Fibroblast of skin of right biceps (primary cell): ENCODE measurements at regions not wholly inside any gene's neighbourhood (a gene's known extent, or its start where the extent isn't known, plus 50 kb on each side); places are given as distances from the start of the nearest gene placed in this dataset.

Experiments used
- DNase-seq: peaks from one replicate; pipeline ENCODE4 v3.0.0-alpha.2; 2013

DNA sequence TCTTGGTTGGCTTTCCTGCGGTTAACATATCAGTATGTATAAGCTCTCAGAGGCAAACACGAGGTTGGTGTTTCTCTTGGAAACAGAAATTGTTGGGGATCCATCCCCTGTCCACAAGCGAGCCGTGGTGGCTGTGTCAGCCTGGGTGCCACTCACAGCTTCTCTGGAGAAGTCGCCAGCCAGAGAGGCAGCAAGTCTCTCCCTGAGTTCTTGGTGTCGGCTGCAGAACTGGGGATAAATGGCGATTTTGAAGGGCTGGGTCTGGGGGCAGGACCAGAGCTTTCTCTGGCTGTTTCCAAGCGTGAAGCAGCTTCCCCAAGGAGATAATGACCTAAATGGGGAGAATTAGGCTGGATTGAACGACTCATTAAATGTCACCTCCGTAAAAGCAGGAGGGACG is 335.3 kb downstream of the GLRX3 start:
- no peak for DNase-seq

DNA sequence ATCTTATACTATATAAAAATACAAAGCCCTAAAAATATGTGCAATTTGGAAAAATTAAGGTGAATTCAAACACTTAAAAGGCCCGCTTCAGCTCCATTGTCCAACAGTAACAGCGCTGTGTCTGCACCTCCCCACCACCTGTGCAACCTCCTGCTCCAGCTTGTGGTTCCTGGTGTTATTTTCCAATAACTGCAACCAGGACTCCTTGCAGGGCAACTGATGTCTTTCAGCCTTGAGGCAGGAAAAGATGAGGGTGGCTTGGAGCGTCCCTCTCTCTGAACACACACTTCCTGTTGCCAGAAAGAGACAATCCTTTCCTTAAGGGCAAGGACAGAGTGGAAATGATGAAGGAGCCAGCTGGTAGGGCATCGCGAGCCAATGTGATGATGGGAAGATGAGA is 336.0 kb downstream of the GLRX3 start:
- no peak for DNase-seq

DNA sequence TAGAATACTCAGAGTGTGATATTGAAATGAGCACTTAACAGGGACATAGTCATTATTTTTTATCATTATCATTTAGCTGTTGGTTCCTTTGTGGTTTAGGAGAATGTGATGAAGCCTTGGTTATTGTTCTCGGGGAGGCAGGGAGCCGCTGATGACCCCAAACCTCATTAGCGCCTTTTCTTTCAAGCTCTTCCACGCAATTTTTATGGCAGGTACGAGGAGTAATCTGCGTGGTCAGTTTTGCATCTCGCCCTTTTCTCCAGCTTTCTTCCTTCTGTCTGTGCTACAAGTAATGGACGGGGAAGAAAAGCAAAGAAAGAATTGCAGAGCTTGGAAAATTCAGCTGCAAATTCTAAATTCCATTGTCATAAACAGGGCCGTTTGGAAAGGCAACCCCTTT is 338.4 kb downstream of the GLRX3 start:
- DNase-seq, result no peak

DNA sequence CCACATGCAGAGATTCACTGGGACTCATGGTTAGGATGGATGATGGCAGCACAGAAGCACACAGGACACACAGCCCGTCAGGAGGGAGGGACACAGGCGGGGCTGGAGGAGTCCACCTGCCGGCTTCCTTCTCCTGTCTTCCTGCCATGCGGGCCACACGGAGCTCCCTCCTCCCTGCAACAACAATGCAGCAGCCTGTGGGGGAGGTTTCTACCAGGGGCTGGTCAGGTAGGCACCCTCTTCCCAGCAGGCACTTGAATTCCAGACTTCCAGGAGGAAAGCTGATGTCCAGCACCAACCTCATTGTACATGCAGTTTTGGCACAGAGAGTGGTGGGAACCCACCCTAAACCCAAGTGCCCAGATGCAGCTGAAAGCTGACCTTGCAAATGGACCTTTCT is 341.2 kb downstream of the GLRX3 start:
- DNase-seq, result no peak

DNA sequence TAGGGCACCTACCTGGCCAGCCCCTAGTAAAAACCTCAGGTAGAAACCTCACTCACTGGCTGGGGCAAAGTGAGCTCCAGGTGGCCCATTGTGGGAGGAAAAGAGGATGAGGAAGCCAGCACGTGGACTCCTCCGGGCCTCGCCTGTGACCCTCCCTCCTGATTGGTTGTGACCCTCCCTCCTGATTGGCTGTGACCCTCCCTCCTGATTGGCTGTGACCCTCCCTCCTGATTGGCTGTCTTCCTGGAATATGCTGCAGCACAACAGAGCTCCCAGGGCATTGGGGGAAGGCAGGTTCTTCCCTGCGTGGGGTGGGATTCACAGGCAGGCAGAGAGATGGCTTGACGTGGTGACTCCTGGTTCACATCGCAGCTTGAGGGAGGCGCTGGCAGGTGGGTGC is 343.0 kb downstream of the GLRX3 start:
- no peak for DNase-seq

DNA sequence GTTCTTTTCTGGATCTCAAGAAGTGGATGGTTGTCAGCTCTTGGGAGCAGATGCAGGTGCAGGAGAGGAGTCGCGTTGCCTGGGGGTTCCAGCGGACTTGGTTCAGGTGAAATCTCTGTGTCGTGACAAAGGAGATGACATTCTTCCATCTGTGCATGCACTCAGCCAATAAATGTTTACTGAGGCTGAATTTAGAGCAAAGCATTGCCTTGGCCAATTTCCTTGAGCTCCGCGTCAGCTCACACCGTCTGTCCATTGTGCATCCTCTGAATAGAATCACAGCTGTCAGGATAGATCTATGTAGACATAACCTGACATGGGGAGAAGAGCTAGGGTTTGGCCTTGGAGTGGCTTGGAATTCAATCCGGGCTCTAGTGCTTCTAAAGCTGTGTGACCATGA is 343.7 kb downstream of the GLRX3 start:
- DNase-seq, result no peak

DNA sequence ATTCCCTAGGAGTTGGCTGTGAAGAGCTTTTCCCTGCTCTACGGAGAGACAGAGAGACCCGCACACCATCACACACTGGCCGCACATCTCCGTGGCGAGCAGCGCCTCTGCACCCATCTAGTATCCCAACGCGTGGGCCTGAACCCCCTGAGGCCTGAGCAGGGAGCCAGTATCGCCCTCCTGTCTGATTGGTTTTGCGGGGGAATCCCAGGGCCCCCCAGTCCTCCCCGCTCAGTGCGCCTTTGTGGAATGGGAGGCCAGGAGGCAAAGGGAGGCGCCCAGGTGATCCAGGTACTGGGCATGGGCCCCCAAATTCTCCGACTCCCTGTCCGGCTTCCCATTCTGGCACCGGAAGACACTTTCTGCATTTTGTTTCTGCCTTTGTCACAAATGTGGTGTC is 344.3 kb downstream of the GLRX3 start:
- DNase-seq, result no peak

DNA sequence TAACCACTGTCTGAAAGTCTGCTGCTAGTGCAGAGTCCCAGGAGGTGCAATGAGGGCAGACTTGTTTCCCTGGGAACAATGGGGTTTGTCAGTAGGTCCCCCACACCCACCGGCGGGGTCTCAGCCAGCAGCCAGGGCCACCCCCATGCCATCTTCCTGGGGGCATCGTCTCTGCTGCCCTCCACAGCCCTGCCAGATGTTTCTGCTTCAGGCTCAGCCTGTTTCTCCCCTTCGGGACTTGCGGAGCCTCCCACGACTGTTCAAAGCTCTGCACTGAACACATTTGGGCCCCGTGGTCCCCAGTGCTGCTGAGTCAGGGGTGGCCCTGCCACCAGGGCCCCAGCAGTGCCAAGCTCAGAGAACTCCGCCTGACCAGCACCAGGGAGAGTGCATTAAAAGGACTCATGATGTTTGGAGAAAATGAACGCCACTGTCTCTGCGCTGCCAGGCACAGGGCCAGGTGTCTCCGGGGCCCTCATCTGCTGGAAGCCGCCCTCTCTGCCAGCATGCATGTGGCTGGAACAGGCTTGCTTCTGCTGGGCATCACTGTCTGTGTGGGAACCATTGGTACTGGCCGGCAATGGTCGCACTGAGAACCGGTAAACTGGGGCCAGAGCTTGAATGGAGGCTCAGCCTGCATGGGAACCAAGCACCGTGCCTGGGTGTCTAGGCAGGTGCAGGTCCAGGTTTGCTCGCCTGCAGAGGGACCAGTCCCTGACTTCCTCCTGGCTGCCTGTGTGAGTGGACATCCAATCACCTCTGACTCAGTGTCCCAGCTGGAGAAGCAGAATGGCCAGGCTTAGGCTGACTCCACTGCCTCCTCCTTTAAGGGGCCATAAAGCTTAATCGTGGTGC is 345.1 kb downstream of the GLRX3 start:
- no peak for DNase-seq

DNA sequence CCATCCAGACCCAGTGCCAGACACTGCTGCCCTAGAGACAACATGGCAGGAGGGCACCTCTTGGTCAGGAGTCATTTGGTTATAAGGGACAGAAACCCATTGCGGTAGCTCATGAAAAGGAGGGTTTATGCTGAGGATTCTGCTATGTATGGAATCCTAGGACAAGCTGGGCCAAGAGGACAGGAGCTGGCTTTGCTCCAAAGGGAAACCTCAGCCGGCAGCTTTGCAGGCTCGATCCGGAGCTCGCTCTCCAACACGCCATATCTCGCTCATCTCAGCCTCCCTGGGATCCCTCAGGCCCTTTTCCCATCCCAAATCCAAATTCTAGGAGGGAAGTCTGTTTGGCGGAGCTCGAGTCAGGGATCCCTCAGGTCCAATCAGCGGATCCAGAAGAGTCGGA is 345.7 kb downstream of the GLRX3 start:
- DNase-seq, result no peak

DNA sequence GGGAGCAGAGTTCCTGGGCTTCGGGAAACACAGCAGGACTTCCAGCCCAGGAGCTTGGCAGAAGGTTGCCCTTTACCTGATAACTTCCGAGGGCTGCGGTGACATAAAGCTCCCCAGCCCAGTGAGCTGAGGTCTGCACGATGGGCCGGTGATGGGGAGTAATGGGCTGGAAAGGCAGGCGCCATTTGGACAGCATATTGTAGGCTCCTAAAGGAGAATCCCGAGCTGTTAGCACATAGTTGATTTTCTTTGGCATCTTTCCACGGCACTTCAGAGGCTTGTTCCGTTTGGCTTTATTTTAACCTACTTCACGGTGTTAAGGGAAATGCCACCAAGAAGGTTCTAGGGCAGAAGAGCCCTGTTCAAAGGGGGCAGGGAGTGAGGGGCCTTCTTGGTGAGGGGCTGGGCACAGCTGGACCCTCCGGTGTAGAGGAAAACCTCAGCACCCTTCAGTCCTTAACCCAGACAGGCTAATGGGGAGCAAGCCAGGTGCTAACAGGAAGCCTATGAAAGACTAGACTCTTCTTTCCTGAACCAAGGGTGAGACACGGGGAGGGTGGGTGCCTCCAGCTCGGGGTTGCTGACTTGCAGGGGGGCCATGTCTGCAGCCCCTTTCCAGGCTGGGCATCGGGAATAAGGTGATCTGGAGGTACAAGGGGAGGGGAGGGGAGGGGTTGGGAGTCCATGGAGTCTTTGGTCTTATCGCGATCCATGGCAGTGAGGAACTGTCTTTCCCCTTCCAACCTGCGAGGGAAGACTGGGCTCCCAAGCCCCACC is 347.7 kb downstream of the GLRX3 start:
- DNase-seq, result no peak

DNA sequence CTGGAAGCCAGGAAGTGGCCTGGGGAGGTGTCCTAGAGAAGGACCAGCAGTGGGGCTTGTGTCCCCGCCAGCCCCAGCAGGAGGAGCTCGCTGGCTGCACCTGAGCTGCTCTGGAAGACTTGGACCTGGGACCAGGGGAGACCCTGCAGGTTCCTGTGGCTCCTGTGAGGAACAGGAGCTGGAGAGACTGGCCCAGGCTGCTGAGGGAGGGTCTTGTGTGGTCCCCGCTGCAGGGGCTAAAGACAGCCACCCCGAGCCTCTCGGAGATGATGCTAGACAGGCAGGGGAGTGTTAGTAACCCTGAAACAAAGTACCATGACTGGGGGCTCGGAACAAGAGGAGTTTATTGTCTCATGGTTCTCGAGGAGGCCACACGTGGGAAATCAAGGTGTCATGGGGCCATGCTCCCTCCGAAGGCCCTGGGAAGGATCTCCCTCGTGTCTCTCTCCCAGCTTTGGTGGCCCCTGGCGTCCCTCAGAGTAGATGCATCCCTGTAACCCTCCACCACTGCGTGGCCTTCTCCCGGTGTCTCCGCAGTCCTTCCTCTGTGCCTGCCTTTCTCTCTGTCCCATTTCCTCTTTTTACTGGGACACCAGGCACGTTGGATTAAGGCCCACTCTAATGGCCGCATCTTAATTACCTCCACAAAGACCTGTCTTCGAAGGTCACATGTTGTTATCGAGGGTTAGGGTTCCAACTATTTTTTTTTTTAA is 348.4 kb downstream of the GLRX3 start:
- DNase-seq, result no peak

DNA sequence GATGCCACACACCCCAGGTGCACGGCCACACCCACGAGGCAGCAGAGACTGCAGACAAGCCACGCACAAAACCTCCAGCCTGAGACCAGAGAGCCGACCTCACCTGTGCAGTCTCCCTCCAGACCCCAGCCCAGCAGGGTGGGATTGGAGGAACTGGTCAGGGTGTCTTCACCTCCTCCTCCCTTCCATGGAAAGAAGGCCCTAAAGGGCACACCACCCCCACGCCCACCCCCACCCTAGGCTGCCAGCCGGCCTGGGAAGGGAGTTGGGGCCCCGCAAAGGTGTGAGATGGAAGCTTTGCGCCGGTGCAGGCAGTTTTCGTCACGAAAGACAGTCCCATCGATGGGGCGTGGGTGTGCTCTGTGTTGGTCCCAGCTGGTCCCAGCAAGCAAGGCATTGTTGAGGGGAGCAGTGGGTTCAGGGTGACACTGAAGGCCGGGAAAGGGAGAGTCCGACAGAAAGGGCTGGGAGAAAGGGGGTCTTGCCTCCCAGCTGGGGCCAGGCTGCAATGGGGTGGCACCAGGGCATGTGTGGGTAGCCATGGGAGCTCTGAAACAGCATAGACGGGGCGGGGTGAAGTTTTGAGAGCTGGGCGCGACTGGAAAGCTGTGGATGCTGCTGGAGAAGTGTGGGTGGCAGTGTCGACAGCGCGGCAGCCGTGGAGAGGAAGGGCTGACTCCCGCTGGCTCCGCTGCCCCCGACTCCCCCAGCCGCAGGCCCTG is 349.2 kb downstream of the GLRX3 start:
- DNase-seq, result no peak

DNA sequence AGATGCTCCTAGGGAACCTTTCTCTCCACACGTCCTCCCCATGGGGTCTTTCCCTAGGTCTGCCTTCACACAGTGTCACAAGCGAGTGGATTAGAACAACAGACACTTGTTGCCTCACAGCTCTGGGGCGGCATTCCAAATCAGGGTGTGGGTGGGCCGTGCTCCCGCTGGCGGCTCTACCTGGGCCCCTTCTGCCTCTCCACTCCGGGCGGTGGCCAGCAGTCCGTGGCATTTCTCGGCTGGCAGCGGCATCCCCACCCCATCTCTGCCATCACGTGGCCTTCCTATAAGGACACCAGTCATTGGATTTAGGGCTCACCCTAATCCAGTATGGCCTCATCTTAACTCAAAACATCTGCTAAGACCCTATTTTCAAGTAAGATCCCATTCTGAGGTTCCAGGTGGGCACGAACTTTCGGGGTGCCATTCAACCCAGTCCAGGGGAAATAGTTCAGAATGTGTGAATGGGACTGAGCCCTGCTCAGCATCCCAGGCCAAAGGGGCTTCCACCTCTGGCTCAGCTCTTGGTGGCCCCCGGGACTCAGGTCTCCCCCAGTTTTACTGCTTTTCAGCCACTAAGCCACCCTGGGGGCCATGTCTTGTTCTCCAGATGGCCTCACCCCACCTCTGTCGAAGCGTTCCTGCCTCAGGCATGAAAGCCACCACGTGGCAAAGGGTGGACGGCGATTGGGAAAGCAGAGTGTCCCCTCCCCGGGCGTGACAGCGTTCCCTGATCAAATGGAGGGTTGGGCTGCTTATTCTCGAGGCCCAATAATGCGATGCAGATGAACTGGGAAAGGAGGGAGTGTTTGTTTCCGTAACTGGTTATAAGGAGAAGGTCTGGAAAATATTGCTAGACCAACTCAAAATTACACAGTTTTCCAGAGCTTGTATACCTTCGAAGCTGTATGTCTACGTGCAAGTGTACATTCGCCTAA is 350.0 kb downstream of the GLRX3 start:
- DNase-seq, result no peak

DNA sequence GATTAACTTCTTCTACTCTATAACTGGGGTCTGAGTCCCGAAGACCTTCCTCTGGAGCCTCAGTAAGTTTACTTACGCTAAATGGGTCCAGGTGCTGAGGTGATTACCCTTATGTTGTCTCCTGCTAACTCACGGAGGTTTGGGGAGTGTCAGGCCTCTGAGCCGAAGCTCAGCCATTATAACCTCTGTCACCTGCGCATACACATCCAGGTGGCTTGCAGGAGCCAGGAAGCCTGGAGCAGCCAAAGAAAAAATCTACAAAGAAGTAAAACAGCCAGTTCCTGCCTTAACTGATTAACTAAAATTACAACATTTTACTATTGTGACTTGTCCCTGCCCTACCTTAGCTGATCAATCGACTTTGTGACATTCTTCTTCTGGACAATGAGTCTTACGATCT is 350.7 kb downstream of the GLRX3 start:
- no peak for DNase-seq

DNA sequence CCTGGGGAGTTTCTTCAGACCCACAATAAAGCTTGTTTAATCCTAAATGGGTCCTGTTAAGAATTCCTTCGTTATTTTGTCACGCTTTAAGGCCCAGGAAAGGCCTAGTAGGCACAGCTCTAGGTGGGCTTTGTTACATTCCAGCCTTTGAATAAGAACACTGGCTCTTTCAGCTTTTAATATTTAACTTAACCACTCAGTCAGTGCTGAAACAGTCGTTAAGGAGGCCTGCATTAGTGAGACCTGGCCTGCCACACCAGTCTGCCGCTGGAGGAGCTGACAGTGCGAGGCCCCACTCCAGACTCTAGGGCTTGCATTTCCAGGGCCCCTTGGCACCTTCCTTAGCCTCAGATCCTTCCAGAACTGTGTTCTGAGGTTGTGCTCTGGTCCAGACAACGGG is 351.4 kb downstream of the GLRX3 start:
- no peak for DNase-seq

DNA sequence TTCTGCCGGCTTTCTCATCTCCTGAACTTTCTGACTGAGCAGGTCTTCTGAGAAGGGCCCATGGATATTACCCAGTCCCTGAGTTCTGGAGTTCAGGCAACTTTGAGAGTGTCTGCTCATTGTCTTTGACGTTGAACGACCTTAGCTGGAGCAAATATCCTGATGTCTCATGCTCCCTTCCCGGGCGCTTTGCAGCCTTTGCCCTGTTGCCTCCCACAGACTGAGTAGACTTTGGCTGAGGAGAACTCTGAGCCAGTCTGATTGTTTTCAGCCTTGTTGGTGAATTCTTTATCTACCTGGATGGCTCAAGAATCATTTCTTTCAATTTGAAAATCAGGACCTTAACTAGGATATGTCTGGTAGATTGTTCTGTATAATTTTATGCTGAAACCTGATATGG is 353.7 kb downstream of the GLRX3 start:
- DNase-seq, result no peak

DNA sequence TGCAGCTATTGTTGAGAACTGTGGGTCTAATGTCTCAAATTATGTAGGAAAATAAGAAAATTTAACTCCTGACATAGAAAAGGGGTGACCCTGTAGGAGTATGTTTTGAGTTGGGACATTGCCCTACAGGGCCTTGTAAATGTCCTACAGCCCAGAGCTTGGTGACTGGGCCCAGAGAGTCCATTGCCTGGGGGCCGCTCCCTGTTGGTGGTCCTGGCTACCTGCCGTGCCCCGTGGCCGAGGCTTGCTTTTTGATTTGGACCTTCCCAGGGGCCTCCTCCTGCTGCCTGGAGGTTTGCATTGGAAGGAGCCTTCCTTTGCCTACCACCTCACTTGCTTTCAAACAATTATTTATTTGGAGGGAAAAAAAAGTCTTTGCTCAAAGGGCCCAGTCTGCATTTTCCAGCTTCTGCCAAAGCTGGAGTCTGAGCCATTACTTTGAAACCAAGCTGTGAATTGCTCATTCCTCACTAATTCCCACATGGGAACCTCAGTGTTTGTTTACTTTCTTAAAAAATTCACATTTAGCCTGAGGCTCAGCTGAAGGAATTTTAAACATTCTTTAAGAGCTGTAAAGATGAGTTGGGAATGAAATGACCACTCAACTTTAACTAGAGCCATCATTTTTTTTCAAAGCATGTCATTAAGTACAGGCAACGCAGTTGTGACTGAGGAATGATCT is 355.0 kb downstream of the GLRX3 start:
- DNase-seq, result no peak

DNA sequence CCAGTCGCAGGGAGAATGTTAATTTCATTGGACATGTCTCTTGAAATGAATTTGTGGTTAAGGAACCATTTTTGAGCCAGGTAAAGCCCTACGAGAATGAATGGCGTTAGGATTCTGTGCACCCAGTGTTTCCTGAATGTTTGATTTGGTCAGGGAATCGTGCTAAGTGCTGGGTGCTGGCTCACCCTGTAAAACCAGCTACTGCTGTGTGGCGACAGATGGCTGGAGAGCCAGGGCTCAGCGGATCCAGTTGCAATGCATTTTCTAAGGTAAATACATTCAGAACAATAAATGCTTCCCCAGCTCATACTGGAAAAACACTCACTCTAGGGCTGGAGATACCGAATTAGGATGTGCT is 355.5 kb downstream of the GLRX3 start:
- no peak for DNase-seq

DNA sequence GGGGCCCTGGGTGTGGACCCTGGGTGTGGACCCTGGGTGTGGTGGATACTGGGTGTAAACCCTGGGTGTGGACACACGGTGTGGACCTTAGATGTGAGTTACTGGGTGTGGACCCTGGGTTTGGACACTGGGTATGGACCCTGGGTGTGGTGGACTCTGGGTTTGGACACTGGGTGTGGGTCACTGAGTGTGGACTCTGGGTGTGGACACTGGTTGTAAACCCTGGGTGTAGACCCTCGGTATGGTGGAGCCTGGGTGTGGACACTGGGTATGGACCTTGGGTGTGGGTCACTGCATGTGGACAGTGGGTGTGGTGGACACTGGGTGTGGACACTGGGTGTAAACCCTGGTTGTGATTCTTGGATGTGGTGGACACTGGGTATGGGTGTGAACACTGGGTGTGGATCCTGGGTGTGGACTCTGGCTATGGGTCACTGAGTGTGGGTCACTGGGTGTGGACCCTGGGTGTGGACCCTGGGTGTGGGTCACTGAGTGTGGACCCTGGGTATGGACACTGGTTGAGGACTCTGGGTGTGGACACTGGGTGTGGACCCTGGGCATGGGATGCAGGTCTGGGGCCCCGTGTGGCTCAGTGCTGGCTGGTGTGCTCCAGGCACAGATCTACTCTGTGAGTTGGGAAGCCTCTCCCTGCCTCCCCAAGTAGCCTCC is 356.2 kb downstream of the GLRX3 start:
- no peak for DNase-seq

DNA sequence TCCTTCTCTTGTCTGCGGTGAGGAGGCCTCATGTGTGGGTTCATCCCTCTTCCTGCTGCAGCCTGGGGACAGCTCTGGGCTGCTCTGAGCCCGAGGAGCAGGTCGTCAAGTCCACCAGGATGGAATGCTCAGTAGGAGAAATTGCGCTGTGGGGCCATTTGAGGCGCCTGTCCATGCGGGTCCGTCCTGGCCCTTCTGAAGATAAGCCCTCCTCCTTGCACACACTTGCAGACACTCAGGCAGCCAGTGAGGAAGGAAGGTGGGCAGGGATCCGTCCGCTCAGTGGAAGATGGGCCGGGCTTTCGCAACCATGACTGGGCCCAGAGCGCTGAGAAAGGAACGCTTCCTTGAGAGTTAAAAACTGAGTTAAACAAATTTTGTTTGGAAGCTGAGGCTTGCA is 356.8 kb downstream of the GLRX3 start:
- DNase-seq, result no peak
